Breast epithelium (tissue), 4 donors: ENCODE measurements at regions not wholly inside any gene's neighbourhood (a gene's known extent, or its start where the extent isn't known, plus 50 kb on each side); places are given as distances from the start of the nearest gene placed in this dataset.
A peak's percentile ranks its signal among the peaks of the same experiment; 100 is the strongest.

Experiments
- DNase-seq, 2 donors: peaks; one replicate each; pipeline ENCODE4 v3.0.0-alpha.2; 2019; ENCODE audit warnings: low spot score in 2 of 2
- H3K27ac ChIP-seq, 2 donors: fragments of 200-600 bp; sonication (generic) in 1 of 2; one replicate each; pipeline ENCODE4 v1.5.1; 2016 to 2019; ENCODE audit warnings: mild to moderate bottlenecking in 1 of 2
- H3K27me3 ChIP-seq, 2 donors: fragments of 200-600 bp; sonication (generic) in 1 of 2; one replicate each; pipeline versions ENCODE4 v1.5.1 to v1.6.0; 2017 to 2019; ENCODE audit warnings: control low read depth in 1 of 2, mild to moderate bottlenecking in 1 of 2
- H3K36me3 ChIP-seq: fragments of 200-600 bp; one replicate; pipeline ENCODE4 v1.5.1; 2019
- H3K4me1 ChIP-seq, 2 donors: fragments of 200-600 bp; sonication (generic); one replicate each; pipeline ENCODE4 v1.5.1; 2016 to 2019; ENCODE audit warnings: control low read depth in 1 of 2
- H3K4me3 ChIP-seq, 3 donors: fragments of 200-600 bp; sonication (generic); 1 replicate in 2 of 3; 2 replicates in 1 of 3; pipeline ENCODE4 v1.5.1; 2016 to 2019; ENCODE audit warnings: mild to moderate bottlenecking in 3 of 3, moderate library complexity in 2 of 3
- H3K9me3 ChIP-seq, 2 donors: fragments of 200-600 bp; sonication (generic) in 1 of 2; one replicate each; pipeline ENCODE4 v1.5.1; 2016 to 2019; ENCODE audit warnings: control low read depth in 1 of 2
- CTCF ChIP-seq, 3 donors: fragments of 450-650 bp; IDR thresholded peaks; one replicate each; pipeline ENCODE4 v1.5.1; 2016 to 2017; ENCODE audit warnings: antibody characterized with exemption in 3 of 3, mild to moderate bottlenecking in 3 of 3, moderate library complexity in 3 of 3
- POLR2A ChIP-seq: fragments of 450-650 bp; IDR thresholded peaks from one replicate; pipeline ENCODE4 v1.6.1; 2016; ENCODE audit warnings: antibody characterized with exemption, mild to moderate bottlenecking, moderate library complexity
- POLR2AphosphoS5 ChIP-seq, 3 donors: sonication (generic); formaldehyde crosslinking; IDR thresholded peaks; one replicate each; pipeline ENCODE4 v1.6.1; 2017; ENCODE audit warnings: antibody characterized with exemption in 3 of 3
- intact Hi-C: fragments of 100-400 bp; cut with DNase I; formaldehyde crosslinking; loops from one replicate; pipeline ENCODE4 v1.15.1; 2023; ENCODE audit warnings: low total_unique reads

- TF ChIP-seq POLR2A = no peak
- TF ChIP-seq POLR2AphosphoS5 (IDR thresholded peaks at IDR 0.05) = no peak
- no peak for TF ChIP-seq CTCF (IDR thresholded peaks at IDR 0.05)
- DNase-seq = no peak
- intact Hi-C loops = no loop called here
- Histone ChIP-seq H3K9me3 (no peaks in the 10 kb centered on the region), H3K4me3 (no peak overlapping the region), H3K27ac (peak overlapping the region; percentile 43 to 45), H3K27me3 (no peaks in the 10 kb centered on the region), H3K36me3 (no peaks in the 10 kb centered on the region), H3K4me1 (no peaks in the 10 kb centered on the region)
These were observed 191.3 kb downstream of the SMIM20 start for GRCh38 chr4:26105337-26105736.

GRCh38 chr4:26105815-26106699 lies 192.0 kb downstream of the SMIM20 start:
- H3K9me3 ChIP-seq = no peaks in the 10 kb centered on the region
- intact Hi-C loops = no loop called here
- DNase-seq = no peak
- H3K36me3 ChIP-seq = no peaks in the 10 kb centered on the region
- no peak for TF ChIP-seq CTCF (IDR thresholded peaks at IDR 0.05)
- peak in 1 of 3 donors; percentile 55 for TF ChIP-seq POLR2AphosphoS5 (IDR thresholded peaks at IDR 0.05)
- H3K4me1 ChIP-seq = no peaks in the 10 kb centered on the region
- no peak overlapping the region for H3K4me3 ChIP-seq
- H3K27ac ChIP-seq = peak overlapping the region; percentile 43 to 45
- H3K27me3 ChIP-seq = no peaks in the 10 kb centered on the region

- Histone ChIP-seq H3K9me3 (no peaks in the 10 kb centered on the region), H3K4me3 (no peak overlapping the region), H3K27ac (peak overlapping the region in 1 of 2 donors; percentile 59), H3K4me1 (no peaks in the 10 kb centered on the region), H3K27me3 (no peaks in the 10 kb centered on the region), H3K36me3 (no peaks in the 10 kb centered on the region)
- DNase-seq = no peak
- intact Hi-C loops = no loop called here
- no peak for TF ChIP-seq POLR2A
- no peak for TF ChIP-seq CTCF (IDR thresholded peaks at IDR 0.05)
- TF ChIP-seq POLR2AphosphoS5 (IDR thresholded peaks at IDR 0.05) = no peak
These were observed 192.8 kb downstream of the SMIM20 start for GRCh38 chr4:26106776-26107175.

- Histone ChIP-seq H3K36me3 (no peaks in the 10 kb centered on the region), H3K4me1 (no peaks in the 10 kb centered on the region), H3K4me3 (no peak overlapping the region), H3K27me3 (no peaks in the 10 kb centered on the region), H3K27ac (no peak overlapping the region), H3K9me3 (peaks cover 0 to 3% of the 10 kb centered on the region in 2 donors)
- TF ChIP-seq POLR2AphosphoS5 (IDR thresholded peaks at IDR 0.05) (no peak), POLR2A (no peak), CTCF (IDR thresholded peaks at IDR 0.05) (no peak)
- no peak for DNase-seq
- intact Hi-C loops = no loop called here
These were observed 194.0 kb downstream of the SMIM20 start for GRCh38 chr4:26108054-26108453.

- intact Hi-C loops = no loop called here
- Histone ChIP-seq H3K36me3 (no peaks in the 10 kb centered on the region), H3K27me3 (no peaks in the 10 kb centered on the region), H3K4me3 (no peak overlapping the region), H3K4me1 (no peaks in the 10 kb centered on the region), H3K9me3 (peaks cover 0 to 9% of the 10 kb centered on the region in 2 donors), H3K27ac (no peak overlapping the region)
- TF ChIP-seq POLR2A = no peak
- no peak for TF ChIP-seq CTCF (IDR thresholded peaks at IDR 0.05)
- no peak for TF ChIP-seq POLR2AphosphoS5 (IDR thresholded peaks at IDR 0.05)
- DNase-seq = no peak
These were observed 196.5 kb downstream of the SMIM20 start for GRCh38 chr4:26110493-26110892.
